Liver (tissue), 8 donors: ENCODE measurements at regions not wholly inside any gene's neighbourhood (a gene's known extent, or its start where the extent isn't known, plus 50 kb on each side); places are given as distances from the start of the nearest gene placed in this dataset.

ENCODE experiments used
- DNase-seq: peaks from one replicate; pipeline ENCODE4 v3.0.0-alpha.2; 2017; ENCODE audit warnings: low spot score
- H3K27ac ChIP-seq, 2 donors: one replicate each; pipeline ENCODE4 v1.7.0; 2013; ENCODE audit warnings: inconsistent platforms in 2 of 2, low read length in 2 of 2, control low read depth in 1 of 2, low read depth in 1 of 2, mild to moderate bottlenecking in 1 of 2
- H3K27me3 ChIP-seq, 4 donors: one replicate each; pipeline versions ENCODE4 v1.6.1 to v1.7.0; 2013; ENCODE audit warnings: low read length in 3 of 4, inconsistent platforms in 1 of 4, mild to moderate bottlenecking in 1 of 4, moderate library complexity in 1 of 4; ENCODE audit not compliant: control insufficient read depth in 4 of 4, insufficient read depth in 4 of 4
- H3K36me3 ChIP-seq, 4 donors: one replicate each; pipeline versions ENCODE4 v1.6.1 to v1.7.0; 2013; ENCODE audit warnings: low read length in 3 of 4, mild to moderate bottlenecking in 3 of 4, low read depth in 1 of 4, moderate library complexity in 1 of 4; ENCODE audit not compliant: control insufficient read depth in 4 of 4, insufficient read depth in 3 of 4
- H3K4me1 ChIP-seq, 4 donors: one replicate each; pipeline versions ENCODE4 v1.6.1 to v1.7.0; 2013; ENCODE audit warnings: low read length in 3 of 4, mild to moderate bottlenecking in 3 of 4, moderate library complexity in 1 of 4; ENCODE audit not compliant: control insufficient read depth in 4 of 4, insufficient read depth in 4 of 4
- H3K4me3 ChIP-seq, 3 donors: one replicate each; pipeline versions ENCODE4 v1.6.1 to v1.7.0; 2013; ENCODE audit warnings: low read length in 3 of 3, control low read depth in 1 of 3, low read depth in 1 of 3, mild to moderate bottlenecking in 1 of 3
- H3K9ac ChIP-seq, 2 donors: one replicate each; pipeline ENCODE4 v1.7.0; 2013; ENCODE audit warnings: low read length in 2 of 2, mild to moderate bottlenecking in 2 of 2, moderate library complexity in 2 of 2, control low read depth in 1 of 2, low read depth in 1 of 2
- H3K9me3 ChIP-seq, 4 donors: one replicate each; pipeline versions ENCODE4 v1.6.1 to v1.7.0; 2013; ENCODE audit warnings: low read length in 3 of 4; ENCODE audit not compliant: control insufficient read depth in 4 of 4
- EGR1 ChIP-seq, 2 donors: IDR thresholded peaks; 2 replicates each; pipeline ENCODE4 v1.6.1; 2016 to 2018; ENCODE audit warnings: antibody characterized with exemption in 2 of 2, low read depth in 2 of 2
- FOXA1 ChIP-seq: IDR thresholded peaks from 2 replicates; pipeline ENCODE4 v1.6.1; 2016; ENCODE audit warnings: antibody characterized with exemption
- FOXA2 ChIP-seq: IDR thresholded peaks from 2 replicates; pipeline ENCODE4 v1.6.1; 2016; ENCODE audit warnings: antibody characterized with exemption
- GABPA ChIP-seq, 2 donors: IDR thresholded peaks in 1 of 2; conservative IDR thresholded peaks in 1 of 2; 2 replicates each; pipeline ENCODE4 v1.6.1; 2016; ENCODE audit warnings: antibody characterized with exemption in 2 of 2, mild to moderate bottlenecking in 1 of 2, moderate library complexity in 1 of 2
- HNF4A ChIP-seq, 2 donors: conservative IDR thresholded peaks; 2 replicates each; pipeline ENCODE4 v1.6.1; 2016; ENCODE audit warnings: antibody characterized with exemption in 2 of 2, mild to moderate bottlenecking in 2 of 2
- HNF4G ChIP-seq: IDR thresholded peaks from 2 replicates; pipeline ENCODE4 v1.6.1; 2016; ENCODE audit warnings: antibody characterized with exemption
- JUND ChIP-seq, 2 donors: IDR thresholded peaks; 2 replicates each; pipeline ENCODE4 v1.6.1; 2016; ENCODE audit warnings: antibody characterized with exemption in 2 of 2
- NR2F2 ChIP-seq: IDR thresholded peaks from 2 replicates; pipeline ENCODE4 v1.6.1; 2016; ENCODE audit warnings: antibody characterized with exemption
- RAD21 ChIP-seq, 2 donors: IDR thresholded peaks; 2 replicates each; pipeline ENCODE4 v1.6.1; 2016; ENCODE audit warnings: antibody characterized with exemption in 2 of 2, mild to moderate bottlenecking in 2 of 2
- SP1 ChIP-seq: IDR thresholded peaks from 2 replicates; pipeline ENCODE4 v1.6.1; 2018; ENCODE audit warnings: antibody characterized with exemption, mild to moderate bottlenecking
- YY1 ChIP-seq: IDR thresholded peaks from 2 replicates; pipeline ENCODE4 v1.6.1; 2016; ENCODE audit warnings: antibody characterized with exemption, mild to moderate bottlenecking
- WGBS: extraction: QIAGEN DNeasy Blood & Tissue Kit; methylation state at CpG from one replicate; pipeline ENCODE4 v1.1.7; 2013; 5-methylcytosine and 5-hydroxymethylcytosine counted together
- TF ChIP-seq, protein P1 (sequence below): IDR thresholded peaks from 2 replicates; pipeline ENCODE4 v1.6.1; 2016; ENCODE audit warnings: antibody characterized with exemption
- TF ChIP-seq, protein P2 (sequence below): IDR thresholded peaks from 2 replicates; pipeline ENCODE4 v1.6.1; 2016; ENCODE audit warnings: antibody characterized with exemption
- TF ChIP-seq, protein P3 (sequence below): fragments of 150-350 bp; IDR thresholded peaks from 2 replicates; pipeline ENCODE4 v1.5.1; 2017; ENCODE audit warnings: improper control_type of control experiment, low read depth, low read length; ENCODE audit not compliant: missing input control
- TF ChIP-seq, protein P4 (sequence below): IDR thresholded peaks from 2 replicates; pipeline ENCODE4 v1.6.1; 2016; ENCODE audit warnings: antibody characterized with exemption, mild to moderate bottlenecking
- donor health status: healthy.
- donor health status: healthy.
- donor health status: healthy.
- donor health status: healthy.
- donor health status: healthy.

DNA sequence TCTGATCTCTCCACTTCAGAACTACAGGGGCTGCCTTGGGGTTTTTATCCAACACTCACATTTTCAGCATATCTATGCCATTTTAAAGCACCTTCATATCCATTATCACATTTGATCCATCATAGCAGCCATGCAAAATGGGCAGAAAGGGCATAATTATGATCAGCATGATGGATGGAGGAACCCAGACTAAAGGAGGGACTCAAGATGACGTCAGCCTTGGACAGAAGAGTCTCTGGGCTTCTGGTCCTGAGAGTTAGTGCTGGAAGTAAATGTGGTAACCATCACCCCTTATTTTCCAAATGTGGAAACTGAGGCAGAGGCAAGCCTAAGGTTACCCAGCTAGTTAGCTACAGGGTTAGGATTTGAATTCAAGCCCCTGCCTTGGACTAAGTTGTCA is 273.1 kb downstream of the DRD1 start:
- Histone ChIP-seq H3K9me3 (no peaks in the 10 kb centered on the region), H3K4me1 (no peaks in the 10 kb centered on the region), H3K36me3 (no peaks in the 10 kb centered on the region), H3K27me3 (no peaks in the 10 kb centered on the region), H3K27ac (no peak overlapping the region), H3K9ac (no peak overlapping the region), H3K4me3 (no peak overlapping the region)
- TF ChIP-seq YY1 (no peak), FOXA2 (no peak), RAD21 (IDR thresholded peaks at IDR 0.05) (no peak), GABPA (IDR thresholded peaks at IDR 0.05 in 1 of 2, conservative IDR thresholded peaks at IDR 0.05 in 1 of 2) (no peak), EGR1 (IDR thresholded peaks at IDR 0.05; ENCODE audit: low read depth in 2 of 2) (no peak), FOXA1 (no peak), SP1 (no peak), NR2F2 (no peak), JUND (IDR thresholded peaks at IDR 0.05) (no peak)
- TF ChIP-seq, protein P1, sequence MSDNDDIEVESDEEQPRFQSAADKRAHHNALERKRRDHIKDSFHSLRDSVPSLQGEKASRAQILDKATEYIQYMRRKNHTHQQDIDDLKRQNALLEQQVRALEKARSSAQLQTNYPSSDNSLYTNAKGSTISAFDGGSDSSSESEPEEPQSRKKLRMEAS = no peak
- TF ChIP-seq, protein P2, sequence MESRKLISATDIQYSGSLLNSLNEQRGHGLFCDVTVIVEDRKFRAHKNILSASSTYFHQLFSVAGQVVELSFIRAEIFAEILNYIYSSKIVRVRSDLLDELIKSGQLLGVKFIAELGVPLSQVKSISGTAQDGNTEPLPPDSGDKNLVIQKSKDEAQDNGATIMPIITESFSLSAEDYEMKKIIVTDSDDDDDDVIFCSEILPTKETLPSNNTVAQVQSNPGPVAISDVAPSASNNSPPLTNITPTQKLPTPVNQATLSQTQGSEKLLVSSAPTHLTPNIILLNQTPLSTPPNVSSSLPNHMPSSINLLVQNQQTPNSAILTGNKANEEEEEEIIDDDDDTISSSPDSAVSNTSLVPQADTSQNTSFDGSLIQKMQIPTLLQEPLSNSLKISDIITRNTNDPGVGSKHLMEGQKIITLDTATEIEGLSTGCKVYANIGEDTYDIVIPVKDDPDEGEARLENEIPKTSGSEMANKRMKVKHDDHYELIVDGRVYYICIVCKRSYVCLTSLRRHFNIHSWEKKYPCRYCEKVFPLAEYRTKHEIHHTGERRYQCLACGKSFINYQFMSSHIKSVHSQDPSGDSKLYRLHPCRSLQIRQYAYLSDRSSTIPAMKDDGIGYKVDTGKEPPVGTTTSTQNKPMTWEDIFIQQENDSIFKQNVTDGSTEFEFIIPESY = no peak
- TF ChIP-seq, protein P3, sequence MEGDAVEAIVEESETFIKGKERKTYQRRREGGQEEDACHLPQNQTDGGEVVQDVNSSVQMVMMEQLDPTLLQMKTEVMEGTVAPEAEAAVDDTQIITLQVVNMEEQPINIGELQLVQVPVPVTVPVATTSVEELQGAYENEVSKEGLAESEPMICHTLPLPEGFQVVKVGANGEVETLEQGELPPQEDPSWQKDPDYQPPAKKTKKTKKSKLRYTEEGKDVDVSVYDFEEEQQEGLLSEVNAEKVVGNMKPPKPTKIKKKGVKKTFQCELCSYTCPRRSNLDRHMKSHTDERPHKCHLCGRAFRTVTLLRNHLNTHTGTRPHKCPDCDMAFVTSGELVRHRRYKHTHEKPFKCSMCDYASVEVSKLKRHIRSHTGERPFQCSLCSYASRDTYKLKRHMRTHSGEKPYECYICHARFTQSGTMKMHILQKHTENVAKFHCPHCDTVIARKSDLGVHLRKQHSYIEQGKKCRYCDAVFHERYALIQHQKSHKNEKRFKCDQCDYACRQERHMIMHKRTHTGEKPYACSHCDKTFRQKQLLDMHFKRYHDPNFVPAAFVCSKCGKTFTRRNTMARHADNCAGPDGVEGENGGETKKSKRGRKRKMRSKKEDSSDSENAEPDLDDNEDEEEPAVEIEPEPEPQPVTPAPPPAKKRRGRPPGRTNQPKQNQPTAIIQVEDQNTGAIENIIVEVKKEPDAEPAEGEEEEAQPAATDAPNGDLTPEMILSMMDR = no peak
- TF ChIP-seq, protein P4, sequence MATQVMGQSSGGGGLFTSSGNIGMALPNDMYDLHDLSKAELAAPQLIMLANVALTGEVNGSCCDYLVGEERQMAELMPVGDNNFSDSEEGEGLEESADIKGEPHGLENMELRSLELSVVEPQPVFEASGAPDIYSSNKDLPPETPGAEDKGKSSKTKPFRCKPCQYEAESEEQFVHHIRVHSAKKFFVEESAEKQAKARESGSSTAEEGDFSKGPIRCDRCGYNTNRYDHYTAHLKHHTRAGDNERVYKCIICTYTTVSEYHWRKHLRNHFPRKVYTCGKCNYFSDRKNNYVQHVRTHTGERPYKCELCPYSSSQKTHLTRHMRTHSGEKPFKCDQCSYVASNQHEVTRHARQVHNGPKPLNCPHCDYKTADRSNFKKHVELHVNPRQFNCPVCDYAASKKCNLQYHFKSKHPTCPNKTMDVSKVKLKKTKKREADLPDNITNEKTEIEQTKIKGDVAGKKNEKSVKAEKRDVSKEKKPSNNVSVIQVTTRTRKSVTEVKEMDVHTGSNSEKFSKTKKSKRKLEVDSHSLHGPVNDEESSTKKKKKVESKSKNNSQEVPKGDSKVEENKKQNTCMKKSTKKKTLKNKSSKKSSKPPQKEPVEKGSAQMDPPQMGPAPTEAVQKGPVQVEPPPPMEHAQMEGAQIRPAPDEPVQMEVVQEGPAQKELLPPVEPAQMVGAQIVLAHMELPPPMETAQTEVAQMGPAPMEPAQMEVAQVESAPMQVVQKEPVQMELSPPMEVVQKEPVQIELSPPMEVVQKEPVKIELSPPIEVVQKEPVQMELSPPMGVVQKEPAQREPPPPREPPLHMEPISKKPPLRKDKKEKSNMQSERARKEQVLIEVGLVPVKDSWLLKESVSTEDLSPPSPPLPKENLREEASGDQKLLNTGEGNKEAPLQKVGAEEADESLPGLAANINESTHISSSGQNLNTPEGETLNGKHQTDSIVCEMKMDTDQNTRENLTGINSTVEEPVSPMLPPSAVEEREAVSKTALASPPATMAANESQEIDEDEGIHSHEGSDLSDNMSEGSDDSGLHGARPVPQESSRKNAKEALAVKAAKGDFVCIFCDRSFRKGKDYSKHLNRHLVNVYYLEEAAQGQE = no peak
- 73% methylated on average over 1 of the region's 1 CpG for whole genome bisulfite sequencing
- DNase-seq = no peak

DNA sequence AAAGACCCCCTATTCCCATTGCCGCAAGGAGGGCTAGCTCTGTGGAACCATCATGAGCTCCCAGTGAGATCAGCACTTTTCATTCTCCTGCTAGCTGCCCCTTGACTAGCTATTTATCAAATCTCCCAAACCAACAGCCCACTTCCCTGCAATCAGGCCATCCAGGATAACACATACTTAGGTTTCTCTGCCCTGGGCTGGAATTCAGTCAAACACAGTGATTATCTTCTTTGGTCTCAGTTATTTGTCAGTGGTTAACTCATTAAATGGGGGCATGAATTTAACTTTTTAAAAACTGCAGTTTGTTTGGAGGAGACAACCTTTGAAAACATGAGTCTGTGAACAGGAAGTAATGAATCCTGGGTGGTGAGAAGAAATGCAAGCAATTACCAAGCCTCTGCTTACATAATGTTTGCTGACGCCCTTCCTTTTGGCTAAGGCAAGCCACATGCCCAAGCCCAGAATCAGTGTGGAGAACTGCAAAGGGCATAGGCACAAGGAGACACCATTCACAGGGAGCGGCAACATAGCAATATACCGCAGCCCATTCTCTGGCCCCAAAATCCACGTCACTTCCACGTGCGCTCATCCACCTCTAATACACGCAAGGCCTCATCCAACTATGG is 275.0 kb downstream of the DRD1 start:
- 91% methylated on average over 8 of the region's 8 CpGs for WGBS
- DNase-seq = no peak
- TF ChIP-seq JUND (IDR thresholded peaks at IDR 0.05) (no peak), NR2F2 (no peak), GABPA (IDR thresholded peaks at IDR 0.05 in 1 of 2, conservative IDR thresholded peaks at IDR 0.05 in 1 of 2) (no peak), HNF4G (no peak), FOXA2 (no peak), HNF4A (conservative IDR thresholded peaks at IDR 0.05) (no peak), SP1 (no peak)
- TF ChIP-seq, protein P3 = no peak
- TF ChIP-seq, protein P2 = no peak
- TF ChIP-seq, protein P1 = no peak

More for the DNA sequence above, 275.0 kb downstream of the DRD1 start:
- Histone ChIP-seq H3K9me3 (no peaks in the 10 kb centered on the region), H3K27me3 (no peaks in the 10 kb centered on the region), H3K27ac (no peak overlapping the region), H3K4me1 (no peaks in the 10 kb centered on the region), H3K4me3 (no peak overlapping the region), H3K36me3 (no peaks in the 10 kb centered on the region), H3K9ac (no peak overlapping the region)
